ENCODE measurements at regions not wholly inside any gene's neighbourhood (a gene's known extent, or its start where the extent isn't known, plus 50 kb on each side); places are given as distances from the start of the nearest gene placed in this dataset.
"Not testable (repeated sequence)": the region's sequence is repeated elsewhere in the genome, so short reads cannot be mapped to it uniquely, and the experiment has no call there.

- TF ChIP-seq, protein P1, sequence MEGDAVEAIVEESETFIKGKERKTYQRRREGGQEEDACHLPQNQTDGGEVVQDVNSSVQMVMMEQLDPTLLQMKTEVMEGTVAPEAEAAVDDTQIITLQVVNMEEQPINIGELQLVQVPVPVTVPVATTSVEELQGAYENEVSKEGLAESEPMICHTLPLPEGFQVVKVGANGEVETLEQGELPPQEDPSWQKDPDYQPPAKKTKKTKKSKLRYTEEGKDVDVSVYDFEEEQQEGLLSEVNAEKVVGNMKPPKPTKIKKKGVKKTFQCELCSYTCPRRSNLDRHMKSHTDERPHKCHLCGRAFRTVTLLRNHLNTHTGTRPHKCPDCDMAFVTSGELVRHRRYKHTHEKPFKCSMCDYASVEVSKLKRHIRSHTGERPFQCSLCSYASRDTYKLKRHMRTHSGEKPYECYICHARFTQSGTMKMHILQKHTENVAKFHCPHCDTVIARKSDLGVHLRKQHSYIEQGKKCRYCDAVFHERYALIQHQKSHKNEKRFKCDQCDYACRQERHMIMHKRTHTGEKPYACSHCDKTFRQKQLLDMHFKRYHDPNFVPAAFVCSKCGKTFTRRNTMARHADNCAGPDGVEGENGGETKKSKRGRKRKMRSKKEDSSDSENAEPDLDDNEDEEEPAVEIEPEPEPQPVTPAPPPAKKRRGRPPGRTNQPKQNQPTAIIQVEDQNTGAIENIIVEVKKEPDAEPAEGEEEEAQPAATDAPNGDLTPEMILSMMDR (IDR thresholded peaks at IDR 0.05) = not testable (repeated sequence)
- TF ChIP-seq POLR2A (IDR thresholded peaks at IDR 0.05) = not testable (repeated sequence)
These were observed 257.9 kb upstream of the CELF2 start for GRCh38 chr10:10759806-10760205.

Measured in esophagus squamous epithelium (tissue), 4 donors.